Activated CD4-positive, alpha-beta T cell treated with anti-CD3 and anti-CD28 coated beads, Interleukin-2, amount 50 U/mL, for 16 hours (primary cell): ENCODE measurements at regions not wholly inside any gene's neighbourhood (a gene's known extent, or its start where the extent isn't known, plus 50 kb on each side); places are given as distances from the start of the nearest gene placed in this dataset.

ENCODE experiments used
- DNase-seq: peaks from one replicate; pipeline ENCODE4 v3.0.0-alpha.2; 2020

GRCh38 chr1:194289569-194290266, 1103.3 kb upstream of the B3GALT2 start:
- peak; percentile 26 for DNase-seq

GRCh38 chr1:194288238-194288637, 1101.8 kb upstream of the B3GALT2 start:
- DNase-seq = no peak

- no peak for DNase-seq
Observed at GRCh38 chr1:194281376-194281775, 1095.0 kb upstream of the B3GALT2 start.

- no peak for DNase-seq
Observed at GRCh38 chr1:194280463-194280862, 1094.0 kb upstream of the B3GALT2 start.

GRCh38 chr1:194279975-194280374, 1093.6 kb upstream of the B3GALT2 start:
- no peak for DNase-seq

- DNase-seq = no peak
Observed at GRCh38 chr1:194277927-194278326, 1091.5 kb upstream of the B3GALT2 start.

GRCh38 chr1:194273660-194274059, 1087.2 kb upstream of the B3GALT2 start:
- DNase-seq = no peak

- DNase-seq = no peak
Observed at GRCh38 chr1:194268839-194269238, 1082.4 kb upstream of the B3GALT2 start.

GRCh38 chr1:194267021-194267420, 1080.6 kb upstream of the B3GALT2 start:
- no peak for DNase-seq

- DNase-seq = no peak
Observed at GRCh38 chr1:194256010-194256409, 1069.6 kb upstream of the B3GALT2 start.

GRCh38 chr1:194252199-194252598, 1065.8 kb upstream of the B3GALT2 start:
- no peak for DNase-seq

GRCh38 chr1:194241215-194241614, 1054.8 kb upstream of the B3GALT2 start:
- DNase-seq = no peak

- no peak for DNase-seq
Observed at GRCh38 chr1:194233069-194233468, 1046.7 kb upstream of the B3GALT2 start.

GRCh38 chr1:194230351-194231144, 1044.1 kb upstream of the B3GALT2 start:
- no peak for DNase-seq

GRCh38 chr1:194228427-194228826, 1042.0 kb upstream of the B3GALT2 start:
- no peak for DNase-seq

- no peak for DNase-seq
Observed at GRCh38 chr1:194227161-194227560, 1040.7 kb upstream of the B3GALT2 start.

GRCh38 chr1:194225821-194226220, 1039.4 kb upstream of the B3GALT2 start:
- peak; percentile 10 for DNase-seq

- no peak for DNase-seq
Observed at GRCh38 chr1:194223596-194223995, 1037.2 kb upstream of the B3GALT2 start.

- DNase-seq = no peak
Observed at GRCh38 chr1:194215448-194215847, 1029.0 kb upstream of the B3GALT2 start.

- DNase-seq = no peak
Observed at GRCh38 chr1:194214735-194215134, 1028.3 kb upstream of the B3GALT2 start.

- no peak for DNase-seq
Observed at GRCh38 chr1:194209920-194210319, 1023.5 kb upstream of the B3GALT2 start.

GRCh38 chr1:194208674-194209073, 1022.3 kb upstream of the B3GALT2 start:
- DNase-seq = no peak

GRCh38 chr1:194196562-194196961, 1010.1 kb upstream of the B3GALT2 start:
- no peak for DNase-seq

- no peak for DNase-seq
Observed at GRCh38 chr1:194194724-194195123, 1008.3 kb upstream of the B3GALT2 start.
